Left lung (tissue), 4 donors: ENCODE measurements at regions not wholly inside any gene's neighbourhood (a gene's known extent, or its start where the extent isn't known, plus 50 kb on each side); places are given as distances from the start of the nearest gene placed in this dataset.

Experiments used
- ATAC-seq: fragments of 200-7000 bp; cut with Tn5 transposase; one replicate; pipeline ENCODE4 v1.9.1; 2020; ENCODE audit warnings: moderate library complexity
- DNase-seq, 4 donors: peaks; one replicate each; pipeline ENCODE4 v3.0.0-alpha.2; 2013 to 2020
- H3K27ac ChIP-seq, 2 donors: fragments of 200-600 bp; sonication (generic) in 1 of 2; one replicate each; pipeline versions ENCODE4 v1.5.0 to v1.8.0; 2020 to 2021
- H3K27me3 ChIP-seq, 2 donors: fragments of 200-600 bp; sonication (generic) in 1 of 2; one replicate each; pipeline versions ENCODE4 v1.5.0 to v1.8.0; 2020 to 2021
- H3K36me3 ChIP-seq, 2 donors: fragments of 200-600 bp; sonication (generic) in 1 of 2; one replicate each; pipeline versions ENCODE4 v1.5.0 to v1.8.0; 2020 to 2021
- H3K4me1 ChIP-seq, 2 donors: fragments of 200-600 bp; one replicate each; pipeline ENCODE4 v1.8.0; 2021
- H3K4me3 ChIP-seq, 2 donors: fragments of 200-600 bp; sonication (generic) in 1 of 2; one replicate each; pipeline versions ENCODE4 v1.5.0 to v1.8.0; 2020 to 2021; ENCODE audit warnings: mild to moderate bottlenecking in 1 of 2
- H3K9me3 ChIP-seq, 2 donors: fragments of 200-600 bp; sonication (generic) in 1 of 2; one replicate each; pipeline versions ENCODE4 v1.5.0 to v1.8.0; 2020 to 2021
- CTCF ChIP-seq, 2 donors: fragments of 200-600 bp; sonication (generic) in 1 of 2; IDR thresholded peaks; one replicate each; pipeline versions ENCODE4 v1.5.0 to v1.8.0; 2021; ENCODE audit warnings: antibody characterized with exemption in 2 of 2
- intact Hi-C, 2 donors: fragments of 100-400 bp; cut with DNase I; formaldehyde crosslinking; loops; one replicate each; pipeline versions ENCODE4 v1.11.2 to v1.14.2; 2022
- donor health status: DM: no; HTN: yes; CAD: no.
- donor health status: DM: no; HTN: no; CAD: no.

GRCh38 chr11:80944758-80945157 is 1503.9 kb upstream of the TENM4 start:
- Histone ChIP-seq H3K27ac (no peak overlapping the region), H3K4me3 (no peak overlapping the region), H3K36me3 (no peaks in the 10 kb centered on the region)

GRCh38 chr11:80943226-80943625 is 1502.4 kb upstream of the TENM4 start:
- Histone ChIP-seq H3K27ac (no peak overlapping the region), H3K4me3 (no peak overlapping the region), H3K27me3 (no peaks in the 10 kb centered on the region), H3K4me1 (no peaks in the 10 kb centered on the region), H3K9me3 (no peaks in the 10 kb centered on the region), H3K36me3 (no peaks in the 10 kb centered on the region)
- TF ChIP-seq CTCF (IDR thresholded peaks at IDR 0.05) = no peak
- intact Hi-C loops = no loop called here
- DNase-seq (no peak), ATAC-seq (no peak)

More at GRCh38 chr11:80944758-80945157, 1503.9 kb upstream of the TENM4 start:
- H3K9me3 ChIP-seq = no peaks in the 10 kb centered on the region
- DNase-seq (no peak), ATAC-seq (no peak)
- TF ChIP-seq CTCF (IDR thresholded peaks at IDR 0.05) = no peak
- H3K27me3 ChIP-seq = no peaks in the 10 kb centered on the region
- no peaks in the 10 kb centered on the region for H3K4me1 ChIP-seq
- intact Hi-C loops = no loop called here

- Histone ChIP-seq H3K27me3 (no peaks in the 10 kb centered on the region), H3K27ac (no peak overlapping the region), H3K9me3 (no peaks in the 10 kb centered on the region), H3K4me1 (no peaks in the 10 kb centered on the region), H3K36me3 (no peaks in the 10 kb centered on the region), H3K4me3 (no peak overlapping the region)
- DNase-seq (no peak), ATAC-seq (no peak)
- no peak for TF ChIP-seq CTCF (IDR thresholded peaks at IDR 0.05)
- intact Hi-C loops = no loop called here
Observed at GRCh38 chr11:80937842-80938241, 1497.0 kb upstream of the TENM4 start.

- H3K27me3 ChIP-seq = no peaks in the 10 kb centered on the region
- no peak overlapping the region for H3K4me3 ChIP-seq
- no peak for TF ChIP-seq CTCF (IDR thresholded peaks at IDR 0.05)
- DNase-seq = no peak
- H3K27ac ChIP-seq = no peak overlapping the region
- no peaks in the 10 kb centered on the region for H3K4me1 ChIP-seq
- intact Hi-C loops = no loop called here
- H3K9me3 ChIP-seq = no peaks in the 10 kb centered on the region
- ATAC-seq = no peak
- no peaks in the 10 kb centered on the region for H3K36me3 ChIP-seq
Observed at GRCh38 chr11:80930038-80930437, 1489.2 kb upstream of the TENM4 start.

GRCh38 chr11:80929031-80929805 is 1488.4 kb upstream of the TENM4 start:
- no peaks in the 10 kb centered on the region for H3K27me3 ChIP-seq
- no peaks in the 10 kb centered on the region for H3K36me3 ChIP-seq
- no peak for ATAC-seq
- H3K27ac ChIP-seq = no peak overlapping the region
- H3K4me3 ChIP-seq = no peak overlapping the region
- no peak for DNase-seq
- no peak for TF ChIP-seq CTCF (IDR thresholded peaks at IDR 0.05)
- H3K4me1 ChIP-seq = no peaks in the 10 kb centered on the region
- H3K9me3 ChIP-seq = no peaks in the 10 kb centered on the region
- intact Hi-C loops = no loop called here
